NCI-H2227 (cell line): ENCODE measurements at regions not wholly inside any gene's neighbourhood (a gene's known extent, or its start where the extent isn't known, plus 50 kb on each side); places are given as distances from the start of the nearest gene placed in this dataset.
"Not testable (repeated sequence)": the region's sequence is repeated elsewhere in the genome, so short reads cannot be mapped to it uniquely, and the experiment has no call there.

Experiments
- DNase-seq: peaks from one replicate; lab custom pipeline; 2025; ENCODE audit not compliant: unreplicated experiment; lab: John Stamatoyannopoulos, UW

GRCh38 chr6:6474170-6474920 lies 114.2 kb upstream of the LY86 start:
- peak; percentile 88 for DNase-seq

- no peak for DNase-seq
Measured at GRCh38 chr6:6479785-6480184, 108.7 kb upstream of the LY86 start.

- no peak for DNase-seq
Measured at GRCh38 chr6:6482256-6482655, 106.3 kb upstream of the LY86 start.

- DNase-seq, result no peak
Measured at GRCh38 chr6:6483168-6483567, 105.4 kb upstream of the LY86 start.

- DNase-seq, result no peak
Measured at GRCh38 chr6:6483733-6484132, 104.8 kb upstream of the LY86 start.

- DNase-seq, result no peak
Measured at GRCh38 chr6:6484681-6485080, 103.8 kb upstream of the LY86 start.

- no peak for DNase-seq
Measured at GRCh38 chr6:6486595-6486994, 101.9 kb upstream of the LY86 start.

GRCh38 chr6:6491761-6492160 lies 96.8 kb upstream of the LY86 start:
- no peak for DNase-seq

GRCh38 chr6:6492675-6493074 lies 95.8 kb upstream of the LY86 start:
- no peak for DNase-seq

- DNase-seq, result not testable (repeated sequence)
Measured at GRCh38 chr6:6494139-6494538, 94.4 kb upstream of the LY86 start.

GRCh38 chr6:6494677-6495076 lies 93.8 kb upstream of the LY86 start:
- no peak for DNase-seq

- no peak for DNase-seq
Measured at GRCh38 chr6:6495851-6496250, 92.7 kb upstream of the LY86 start.

- DNase-seq, result no peak
Measured at GRCh38 chr6:6497541-6497940, 91.0 kb upstream of the LY86 start.

- DNase-seq, result no peak
Measured at GRCh38 chr6:6497976-6498375, 90.5 kb upstream of the LY86 start.

GRCh38 chr6:6503191-6503590 lies 85.3 kb upstream of the LY86 start:
- no peak for DNase-seq

- no peak for DNase-seq
Measured at GRCh38 chr6:6505111-6505510, 83.4 kb upstream of the LY86 start.

- no peak for DNase-seq
Measured at GRCh38 chr6:6508643-6509042, 79.9 kb upstream of the LY86 start.

GRCh38 chr6:6509284-6509683 lies 79.2 kb upstream of the LY86 start:
- DNase-seq, result no peak

GRCh38 chr6:6512711-6513110 lies 75.8 kb upstream of the LY86 start:
- no peak for DNase-seq

GRCh38 chr6:6515691-6516607 lies 72.6 kb upstream of the LY86 start:
- DNase-seq, result no peak

- DNase-seq, result no peak
Measured at GRCh38 chr6:6516666-6517458, 71.7 kb upstream of the LY86 start.
